ENCODE measurements at regions not wholly inside any gene's neighbourhood (a gene's known extent, or its start where the extent isn't known, plus 50 kb on each side); places are given as distances from the start of the nearest gene placed in this dataset.

GRCh38 chr6:9761220-9761619, 653.7 kb downstream of the TFAP2A start:
- no peak for TF ChIP-seq CTCF (conservative IDR thresholded peaks at IDR 0.05; ENCODE audit: low read depth, low read length)
- TF ChIP-seq EZH2 (IDR thresholded peaks at IDR 0.05; ENCODE audit: low read length, unreplicated experiment): no peak
- TF ChIP-seq EZH2phosphoT487 (IDR thresholded peaks at IDR 0.05; ENCODE audit: borderline replicate concordance, low read length): no peak

Measured in PC-3 (cell line).